ENCODE measurements at regions not wholly inside any gene's neighbourhood (a gene's known extent, or its start where the extent isn't known, plus 50 kb on each side); places are given as distances from the start of the nearest gene placed in this dataset.

DNA sequence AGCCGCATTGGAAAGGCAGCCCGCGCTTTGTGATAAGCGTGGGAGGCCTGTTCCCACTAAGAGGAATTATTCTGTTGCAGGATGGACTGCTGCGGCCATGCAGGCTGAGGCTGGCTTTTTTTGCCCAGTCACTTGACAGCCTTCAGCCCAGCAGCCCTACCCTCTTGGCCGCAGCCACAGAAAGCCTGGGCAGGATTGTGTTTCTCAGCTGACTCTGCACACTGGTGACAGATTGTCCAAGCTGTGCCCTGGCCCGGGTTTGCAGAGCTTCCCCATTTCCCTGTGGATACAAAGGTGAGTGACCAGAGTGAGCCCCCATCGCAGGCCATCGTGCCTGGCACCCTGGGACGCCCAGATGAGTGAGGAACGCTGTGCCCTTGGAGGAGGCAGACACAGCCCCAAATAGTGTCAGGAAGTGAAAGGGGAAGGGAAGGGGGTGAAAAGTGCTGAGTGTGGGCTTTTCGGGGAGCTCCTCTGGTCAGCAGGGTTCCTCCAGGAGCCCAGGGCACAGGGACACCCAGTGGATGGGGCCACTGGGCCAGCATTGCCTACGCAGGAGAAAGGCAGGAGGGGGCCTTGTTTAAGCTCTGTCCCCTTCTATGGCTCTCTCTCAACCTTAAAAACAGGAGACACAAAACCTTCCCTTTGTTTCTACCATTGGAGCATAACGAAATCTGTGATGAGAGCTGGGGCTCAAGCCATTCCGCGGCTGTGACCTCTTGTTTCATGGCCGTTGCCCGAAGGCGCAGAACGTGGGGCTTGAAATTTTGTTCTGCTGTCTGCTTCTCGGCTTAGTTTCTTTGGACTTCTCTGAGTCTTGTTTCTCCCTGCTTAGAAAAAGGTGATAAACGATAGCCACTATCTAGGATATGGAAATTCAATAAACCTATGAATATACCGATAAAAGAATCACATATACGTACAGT is 91.5 kb upstream of the MEF2A start:
- TF ChIP-seq, protein P1, sequence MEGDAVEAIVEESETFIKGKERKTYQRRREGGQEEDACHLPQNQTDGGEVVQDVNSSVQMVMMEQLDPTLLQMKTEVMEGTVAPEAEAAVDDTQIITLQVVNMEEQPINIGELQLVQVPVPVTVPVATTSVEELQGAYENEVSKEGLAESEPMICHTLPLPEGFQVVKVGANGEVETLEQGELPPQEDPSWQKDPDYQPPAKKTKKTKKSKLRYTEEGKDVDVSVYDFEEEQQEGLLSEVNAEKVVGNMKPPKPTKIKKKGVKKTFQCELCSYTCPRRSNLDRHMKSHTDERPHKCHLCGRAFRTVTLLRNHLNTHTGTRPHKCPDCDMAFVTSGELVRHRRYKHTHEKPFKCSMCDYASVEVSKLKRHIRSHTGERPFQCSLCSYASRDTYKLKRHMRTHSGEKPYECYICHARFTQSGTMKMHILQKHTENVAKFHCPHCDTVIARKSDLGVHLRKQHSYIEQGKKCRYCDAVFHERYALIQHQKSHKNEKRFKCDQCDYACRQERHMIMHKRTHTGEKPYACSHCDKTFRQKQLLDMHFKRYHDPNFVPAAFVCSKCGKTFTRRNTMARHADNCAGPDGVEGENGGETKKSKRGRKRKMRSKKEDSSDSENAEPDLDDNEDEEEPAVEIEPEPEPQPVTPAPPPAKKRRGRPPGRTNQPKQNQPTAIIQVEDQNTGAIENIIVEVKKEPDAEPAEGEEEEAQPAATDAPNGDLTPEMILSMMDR (conservative IDR thresholded peaks at IDR 0.05; ENCODE audit: low read length): no peak
- no peak for TF ChIP-seq EZH2phosphoT487 (IDR thresholded peaks at IDR 0.05; ENCODE audit: borderline replicate concordance)
